Body of pancreas (tissue), 4 donors: ENCODE measurements at regions not wholly inside any gene's neighbourhood (a gene's known extent, or its start where the extent isn't known, plus 50 kb on each side); places are given as distances from the start of the nearest gene placed in this dataset.

ENCODE experiments used
- CTCF ChIP-seq, 7 experiments: fragments of 450-650 bp in 4 of 7; fragments of 200-600 bp in 3 of 7; sonication (generic) in 3 of 7; IDR thresholded peaks; one replicate each; pipeline ENCODE4 v1.5.1; 2016 to 2019; ENCODE audit warnings: antibody characterized with exemption in 7 of 7
- POLR2A ChIP-seq, 3 donors: fragments of 450-650 bp; IDR thresholded peaks; one replicate each; pipeline ENCODE4 v1.6.1; 2016; ENCODE audit warnings: antibody characterized with exemption in 3 of 3, mild to moderate bottlenecking in 2 of 3

GRCh38 chr6:163886428-163886827 lies 471.9 kb downstream of the QKI start:
- TF ChIP-seq CTCF (IDR thresholded peaks at IDR 0.05) (no peak), POLR2A (IDR thresholded peaks at IDR 0.05) (no peak)
